ENCODE measurements at regions not wholly inside any gene's neighbourhood (a gene's known extent, or its start where the extent isn't known, plus 50 kb on each side); places are given as distances from the start of the nearest gene placed in this dataset.
"Not testable (repeated sequence)": the region's sequence is repeated elsewhere in the genome, so short reads cannot be mapped to it uniquely, and the experiment has no call there.

DNA sequence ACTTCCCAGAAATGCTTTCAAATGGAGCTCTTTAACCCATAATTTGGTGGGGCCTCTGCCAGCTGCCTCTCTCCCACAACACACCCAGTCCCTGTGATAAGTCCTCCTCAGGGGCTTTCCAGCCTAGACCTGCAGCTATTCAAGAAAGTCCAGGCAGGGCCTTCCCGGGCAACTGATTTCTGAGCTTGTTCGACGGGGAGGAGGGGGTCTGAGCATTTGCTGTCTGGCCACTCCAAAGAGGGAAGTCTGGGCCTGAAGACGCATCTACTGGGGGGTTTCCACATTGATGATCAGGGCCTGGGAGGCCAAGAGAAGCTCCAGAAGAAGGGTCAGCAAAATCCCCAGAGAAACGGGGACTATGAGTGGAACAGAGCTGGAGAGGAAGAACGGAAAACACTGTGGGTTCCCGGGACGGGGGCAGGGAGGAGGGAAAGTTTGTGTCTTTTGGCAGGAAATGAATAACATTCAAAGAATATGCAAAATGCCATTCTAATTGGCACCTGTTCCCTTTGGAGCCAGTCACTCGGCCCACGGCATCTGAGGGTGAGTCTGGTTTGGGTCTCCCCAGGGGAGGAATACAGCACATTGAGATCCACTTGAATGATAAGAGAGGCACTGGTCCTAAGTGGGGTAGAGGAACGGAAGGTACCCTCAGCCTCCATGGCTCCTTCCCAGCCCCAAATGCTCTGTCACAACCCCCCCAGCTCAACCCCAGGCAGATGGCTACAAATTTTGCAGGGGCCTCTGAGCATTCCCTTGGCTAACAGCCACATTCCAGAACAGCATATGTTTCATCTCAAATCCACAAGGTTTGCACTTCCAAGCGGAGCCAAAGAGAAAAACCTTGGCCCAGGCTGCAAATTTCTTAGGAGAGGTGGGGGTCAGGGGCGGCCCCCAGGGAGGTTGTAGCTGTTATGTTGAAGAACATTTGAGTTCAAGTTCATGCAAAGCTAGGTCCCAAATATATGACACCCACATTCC lies 72.0 kb downstream of the RPUSD4 start:
- no peak overlapping the region for H3K9ac ChIP-seq (ENCODE audit: low read depth in 1 of 2, low read length in 2 of 2)
- H3K36me3 ChIP-seq (ENCODE audit: control insufficient read depth in 1 of 2, insufficient read depth in 2 of 2, low read length in 2 of 2), result no peaks in the 10 kb centered on the region
- H3K27me3 ChIP-seq (ENCODE audit: control insufficient read depth in 1 of 2, insufficient read depth in 2 of 2, low read length in 2 of 2), result peaks cover 0 to 8% of the 10 kb centered on the region in 2 donors
- peaks cover 4 to 21% of the 10 kb centered on the region in 2 donors for H3K4me1 ChIP-seq (ENCODE audit: control insufficient read depth in 1 of 2, insufficient read depth in 2 of 2, low read length in 2 of 2)
- H3K9me3 ChIP-seq (ENCODE audit: control insufficient read depth in 1 of 2, low read length in 2 of 2), result no peaks in the 10 kb centered on the region
- no peak overlapping the region for H3K4me3 ChIP-seq (ENCODE audit: low read depth in 1 of 2, low read length in 2 of 2)
- H3K27ac ChIP-seq (ENCODE audit: low read depth, low read length), result no peak overlapping the region

DNA sequence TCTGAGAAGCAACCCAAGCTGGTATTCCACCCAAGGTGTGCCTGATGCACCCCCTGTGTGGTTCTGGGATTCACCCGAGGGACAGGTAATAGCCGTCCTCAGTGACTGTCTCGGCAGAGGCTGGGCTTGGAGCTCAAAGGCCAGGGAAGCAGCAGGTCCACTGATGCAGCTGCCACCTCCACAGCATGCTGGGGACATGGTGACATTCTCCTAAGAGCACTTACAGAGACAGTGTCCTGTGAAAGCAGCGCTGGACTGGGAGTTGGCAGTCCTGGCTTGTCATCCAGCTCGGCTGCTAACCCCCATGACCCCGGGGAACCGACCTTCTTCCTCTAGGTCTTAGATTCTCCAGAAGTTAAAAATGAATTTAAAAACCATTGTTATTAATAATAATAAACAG lies 72.8 kb downstream of the RPUSD4 start:
- H3K27ac ChIP-seq (ENCODE audit: low read depth, low read length), result no peak overlapping the region
- no peaks in the 10 kb centered on the region for H3K9me3 ChIP-seq (ENCODE audit: control insufficient read depth in 1 of 2, low read length in 2 of 2)
- H3K9ac ChIP-seq (ENCODE audit: low read depth in 1 of 2, low read length in 2 of 2), result no peak overlapping the region
- H3K27me3 ChIP-seq (ENCODE audit: control insufficient read depth in 1 of 2, insufficient read depth in 2 of 2, low read length in 2 of 2), result peaks cover 0 to 8% of the 10 kb centered on the region in 2 donors
- no peaks in the 10 kb centered on the region for H3K36me3 ChIP-seq (ENCODE audit: control insufficient read depth in 1 of 2, insufficient read depth in 2 of 2, low read length in 2 of 2)
- no peak overlapping the region for H3K4me3 ChIP-seq (ENCODE audit: low read depth in 1 of 2, low read length in 2 of 2)
- H3K4me1 ChIP-seq (ENCODE audit: control insufficient read depth in 1 of 2, insufficient read depth in 2 of 2, low read length in 2 of 2), result peaks cover 4 to 21% of the 10 kb centered on the region in 2 donors

DNA sequence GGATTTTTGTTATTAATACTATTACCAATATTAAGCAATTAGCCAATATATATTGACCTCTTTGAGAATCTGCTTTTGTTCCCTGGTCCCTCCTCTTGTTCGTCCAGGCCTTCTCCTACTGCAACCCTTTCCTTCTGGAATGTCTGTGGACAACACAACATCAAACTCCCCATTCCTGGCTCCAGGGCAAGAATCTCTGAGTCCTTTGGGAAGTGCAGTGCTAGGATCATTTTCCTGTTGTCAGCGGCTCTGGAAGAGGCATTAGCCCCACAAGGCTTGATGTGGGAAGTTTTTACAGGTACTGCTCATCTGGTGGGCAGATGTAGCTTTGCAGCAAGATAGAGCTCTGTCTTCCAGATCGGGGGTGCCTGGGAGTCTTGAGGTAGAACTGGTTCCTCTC lies 74.3 kb downstream of the RPUSD4 start:
- no peak overlapping the region for H3K27ac ChIP-seq (ENCODE audit: low read depth, low read length)
- no peaks in the 10 kb centered on the region for H3K36me3 ChIP-seq (ENCODE audit: control insufficient read depth in 1 of 2, insufficient read depth in 2 of 2, low read length in 2 of 2)
- H3K4me3 ChIP-seq (ENCODE audit: low read depth in 1 of 2, low read length in 2 of 2), result no peak overlapping the region
- peaks cover 8 to 21% of the 10 kb centered on the region in 2 donors for H3K4me1 ChIP-seq (ENCODE audit: control insufficient read depth in 1 of 2, insufficient read depth in 2 of 2, low read length in 2 of 2)
- H3K9ac ChIP-seq (ENCODE audit: low read depth in 1 of 2, low read length in 2 of 2), result no peak overlapping the region
- peaks cover 0 to 8% of the 10 kb centered on the region in 2 donors for H3K27me3 ChIP-seq (ENCODE audit: control insufficient read depth in 1 of 2, insufficient read depth in 2 of 2, low read length in 2 of 2)
- no peaks in the 10 kb centered on the region for H3K9me3 ChIP-seq (ENCODE audit: control insufficient read depth in 1 of 2, low read length in 2 of 2)

DNA sequence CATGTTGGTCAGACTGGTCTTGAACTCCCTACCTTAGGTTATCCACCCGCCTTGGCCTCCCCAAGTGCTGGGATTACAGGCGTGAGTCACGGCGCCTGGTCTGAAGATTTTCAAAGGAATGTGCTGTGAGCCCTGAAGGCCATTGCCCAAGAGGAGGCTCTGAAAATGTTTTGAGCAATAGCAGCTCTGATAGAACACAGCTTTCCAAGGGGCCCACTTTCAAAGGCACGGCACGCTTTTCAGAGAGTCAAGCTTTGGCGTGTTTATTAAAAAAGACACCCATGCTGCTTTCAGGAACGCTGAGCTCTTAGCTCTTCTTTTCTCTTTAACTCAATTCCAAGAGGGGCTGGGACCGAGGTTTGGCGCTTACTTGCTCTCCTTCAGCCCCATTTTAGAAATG lies 73.8 kb upstream of the CDON start:
- Histone ChIP-seq H3K27me3 (ENCODE audit: control insufficient read depth in 1 of 2, insufficient read depth in 2 of 2, low read length in 2 of 2) (peaks cover 0 to 8% of the 10 kb centered on the region in 2 donors), H3K27ac (ENCODE audit: low read depth, low read length) (no peak overlapping the region), H3K36me3 (ENCODE audit: control insufficient read depth in 1 of 2, insufficient read depth in 2 of 2, low read length in 2 of 2) (no peaks in the 10 kb centered on the region), H3K4me3 (ENCODE audit: low read depth in 1 of 2, low read length in 2 of 2) (no peak overlapping the region), H3K4me1 (ENCODE audit: control insufficient read depth in 1 of 2, insufficient read depth in 2 of 2, low read length in 2 of 2) (peaks cover 8 to 21% of the 10 kb centered on the region in 2 donors), H3K9ac (ENCODE audit: low read depth in 1 of 2, low read length in 2 of 2) (no peak overlapping the region), H3K9me3 (ENCODE audit: control insufficient read depth in 1 of 2, low read length in 2 of 2) (no peaks in the 10 kb centered on the region)

DNA sequence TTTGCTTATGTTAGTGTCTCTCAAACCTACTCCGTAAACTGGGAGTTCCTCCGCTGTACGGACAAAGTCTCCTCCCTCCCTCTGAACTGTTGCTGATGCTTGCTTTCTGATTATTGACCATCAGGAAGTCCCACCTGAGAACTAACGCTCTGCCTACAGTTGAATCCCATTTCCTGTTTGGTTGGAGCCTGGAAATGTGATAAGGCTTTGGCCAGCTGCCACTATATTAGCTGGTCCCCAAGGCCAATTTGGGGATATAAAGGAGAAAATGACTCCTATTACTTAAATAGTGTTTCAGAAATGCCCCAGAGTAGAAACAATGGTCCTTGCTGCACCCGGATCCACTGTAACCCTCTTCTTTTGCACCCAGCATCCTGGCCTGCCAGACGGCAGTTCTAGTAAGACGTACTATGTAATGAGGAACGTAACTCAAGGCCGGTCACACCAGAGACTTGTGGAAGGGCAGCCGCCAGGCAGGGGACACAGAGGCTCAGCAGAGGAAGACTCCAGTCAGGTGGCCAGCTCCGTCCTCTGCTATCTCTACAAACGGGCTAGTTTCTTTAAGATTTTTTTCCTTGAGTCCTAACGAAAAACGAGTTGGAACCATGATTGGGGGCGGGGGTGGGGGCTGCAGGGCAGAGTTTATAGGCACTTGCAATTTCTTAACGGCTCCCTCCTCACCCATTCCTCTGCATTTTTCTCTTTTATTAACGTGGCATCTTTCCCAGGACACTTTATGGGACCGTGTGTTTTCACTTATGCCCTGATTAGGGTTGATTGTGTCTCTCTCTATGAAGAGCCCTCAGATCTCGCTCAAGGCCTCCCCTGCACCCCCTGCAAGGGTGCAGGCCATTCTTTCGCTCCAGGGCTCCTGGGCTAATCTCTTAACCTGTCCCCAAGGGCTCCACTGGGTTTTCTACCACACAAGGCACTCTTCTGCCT lies 72.8 kb upstream of the CDON start:
- Histone ChIP-seq H3K36me3 (ENCODE audit: control insufficient read depth in 1 of 2, insufficient read depth in 2 of 2, low read length in 2 of 2) (no peaks in the 10 kb centered on the region), H3K4me3 (ENCODE audit: low read depth in 1 of 2, low read length in 2 of 2) (no peak overlapping the region), H3K4me1 (ENCODE audit: control insufficient read depth in 1 of 2, insufficient read depth in 2 of 2, low read length in 2 of 2) (peaks cover 8 to 11% of the 10 kb centered on the region in 2 donors), H3K9me3 (ENCODE audit: control insufficient read depth in 1 of 2, low read length in 2 of 2) (no peaks in the 10 kb centered on the region), H3K9ac (ENCODE audit: low read depth in 1 of 2, low read length in 2 of 2) (no peak overlapping the region), H3K27ac (ENCODE audit: low read depth, low read length) (no peak overlapping the region), H3K27me3 (ENCODE audit: control insufficient read depth in 1 of 2, insufficient read depth in 2 of 2, low read length in 2 of 2) (no peaks in the 10 kb centered on the region)

DNA sequence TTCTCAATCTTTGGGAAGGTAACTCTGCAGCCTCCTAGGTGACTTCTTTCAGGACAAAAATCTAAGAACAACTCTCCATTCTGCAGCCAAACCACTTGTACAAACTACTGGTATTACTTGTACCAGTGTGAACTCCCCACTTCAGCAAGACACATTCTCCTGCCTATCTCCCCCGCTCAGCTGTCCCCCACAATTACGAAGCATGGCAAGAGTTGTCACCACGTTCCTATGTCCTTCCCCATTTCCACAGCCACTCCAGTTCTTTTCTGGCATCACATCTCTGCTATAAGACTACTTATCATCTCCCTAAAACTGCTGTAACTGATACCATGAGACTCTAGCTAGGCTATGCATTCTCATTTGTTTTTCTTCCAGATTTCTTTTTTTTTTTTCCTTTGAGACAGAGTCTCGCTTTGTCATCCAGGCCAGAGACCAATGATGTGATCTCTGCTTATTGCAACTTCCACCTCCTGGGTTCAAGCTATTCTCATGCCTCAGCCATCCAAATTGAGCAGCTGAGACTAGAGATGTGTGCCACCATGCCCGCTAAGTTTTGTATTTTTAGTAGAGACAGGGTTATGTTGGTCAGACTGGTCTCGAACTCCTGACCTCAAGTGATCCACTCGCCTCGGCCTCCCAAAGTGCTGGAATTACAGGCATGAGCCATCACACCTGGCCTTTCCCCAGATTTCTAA lies 71.9 kb upstream of the CDON start:
- H3K4me1 ChIP-seq (ENCODE audit: control insufficient read depth in 1 of 2, insufficient read depth in 2 of 2, low read length in 2 of 2), result peaks cover 8 to 9% of the 10 kb centered on the region in 2 donors
- H3K27me3 ChIP-seq (ENCODE audit: control insufficient read depth in 1 of 2, insufficient read depth in 2 of 2, low read length in 2 of 2), result no peaks in the 10 kb centered on the region
- H3K9ac ChIP-seq (ENCODE audit: low read depth in 1 of 2, low read length in 2 of 2), result no peak overlapping the region
- H3K36me3 ChIP-seq (ENCODE audit: control insufficient read depth in 1 of 2, insufficient read depth in 2 of 2, low read length in 2 of 2), result no peaks in the 10 kb centered on the region
- no peak overlapping the region for H3K4me3 ChIP-seq (ENCODE audit: low read depth in 1 of 2, low read length in 2 of 2)
- no peak overlapping the region for H3K27ac ChIP-seq (ENCODE audit: low read depth, low read length)
- H3K9me3 ChIP-seq (ENCODE audit: control insufficient read depth in 1 of 2, low read length in 2 of 2), result no peaks in the 10 kb centered on the region

DNA sequence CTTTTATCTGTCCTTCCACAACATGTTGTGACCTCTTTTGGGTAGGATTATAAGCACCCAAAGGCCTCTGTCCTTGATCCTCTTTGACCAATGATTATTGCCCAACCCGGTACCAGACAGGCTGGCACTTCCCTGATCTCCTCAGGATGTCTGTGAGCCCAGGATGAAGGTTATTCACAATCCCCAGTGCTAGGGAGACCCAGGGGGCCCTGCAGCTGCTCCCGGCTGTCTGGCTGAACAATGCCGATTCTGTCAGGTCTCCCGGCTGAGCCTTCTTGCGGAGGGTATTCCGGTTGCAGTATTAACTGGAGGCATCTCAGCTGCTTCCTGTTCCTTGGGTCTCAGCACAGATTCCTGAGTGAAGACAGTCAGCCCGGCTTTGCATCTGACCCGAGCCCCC lies 71.2 kb upstream of the CDON start:
- Histone ChIP-seq H3K4me3 (ENCODE audit: low read depth in 1 of 2, low read length in 2 of 2) (no peak overlapping the region), H3K9ac (ENCODE audit: low read depth in 1 of 2, low read length in 2 of 2) (no peak overlapping the region), H3K36me3 (ENCODE audit: control insufficient read depth in 1 of 2, insufficient read depth in 2 of 2, low read length in 2 of 2) (no peaks in the 10 kb centered on the region), H3K27me3 (ENCODE audit: control insufficient read depth in 1 of 2, insufficient read depth in 2 of 2, low read length in 2 of 2) (no peaks in the 10 kb centered on the region), H3K4me1 (ENCODE audit: control insufficient read depth in 1 of 2, insufficient read depth in 2 of 2, low read length in 2 of 2) (peaks cover 8 to 9% of the 10 kb centered on the region in 2 donors), H3K27ac (ENCODE audit: low read depth, low read length) (no peak overlapping the region), H3K9me3 (ENCODE audit: control insufficient read depth in 1 of 2, low read length in 2 of 2) (no peaks in the 10 kb centered on the region)

DNA sequence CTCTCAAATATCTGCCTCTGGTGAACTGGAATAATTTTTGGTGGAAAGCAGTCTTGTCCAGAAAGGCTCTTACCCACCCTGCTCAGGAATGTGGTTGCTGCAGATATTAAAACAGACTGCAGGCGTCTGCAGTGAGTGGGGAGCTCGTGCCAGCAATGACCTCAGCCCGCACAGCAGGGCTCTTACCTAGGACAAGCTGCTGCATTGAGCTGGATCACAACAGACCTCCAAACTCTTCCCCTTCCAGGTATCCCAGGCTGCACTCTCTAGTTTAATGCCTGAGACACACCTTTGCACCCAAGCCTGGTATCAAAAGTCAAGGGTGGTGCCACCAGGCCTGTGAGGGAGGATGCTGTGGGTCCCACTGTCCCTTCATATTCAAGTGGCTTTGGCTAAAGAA lies 69.7 kb upstream of the CDON start:
- Histone ChIP-seq H3K9ac (ENCODE audit: low read depth in 1 of 2, low read length in 2 of 2) (no peak overlapping the region), H3K36me3 (ENCODE audit: control insufficient read depth in 1 of 2, insufficient read depth in 2 of 2, low read length in 2 of 2) (no peaks in the 10 kb centered on the region), H3K4me3 (ENCODE audit: low read depth in 1 of 2, low read length in 2 of 2) (no peak overlapping the region), H3K9me3 (ENCODE audit: control insufficient read depth in 1 of 2, low read length in 2 of 2) (no peaks in the 10 kb centered on the region), H3K4me1 (ENCODE audit: control insufficient read depth in 1 of 2, insufficient read depth in 2 of 2, low read length in 2 of 2) (peaks cover 8 to 9% of the 10 kb centered on the region in 2 donors), H3K27me3 (ENCODE audit: control insufficient read depth in 1 of 2, insufficient read depth in 2 of 2, low read length in 2 of 2) (no peaks in the 10 kb centered on the region), H3K27ac (ENCODE audit: low read depth, low read length) (no peak overlapping the region)

DNA sequence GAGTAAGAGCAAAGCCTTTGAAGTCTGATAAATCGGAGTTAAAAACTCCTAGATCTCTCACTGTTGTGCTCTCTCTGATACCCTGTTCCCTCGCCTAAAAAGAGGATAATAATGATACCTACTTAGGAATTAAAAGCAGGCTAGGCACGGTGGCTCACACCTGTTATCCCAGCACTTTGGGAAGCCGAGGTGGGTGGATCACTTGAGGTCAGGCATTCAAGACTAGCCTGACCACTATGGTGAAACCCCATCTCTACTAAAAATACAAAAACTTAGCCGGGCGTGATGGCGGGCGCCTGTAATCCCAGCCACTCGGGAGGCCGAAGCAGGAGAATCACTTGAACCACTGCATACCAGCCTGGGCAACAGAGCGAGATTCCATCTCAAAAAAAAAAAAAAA lies 68.1 kb upstream of the CDON start:
- not testable (repeated sequence) for H3K4me1 ChIP-seq (ENCODE audit: control insufficient read depth in 1 of 2, insufficient read depth in 2 of 2, low read length in 2 of 2); H3K4me3 ChIP-seq (ENCODE audit: low read depth in 1 of 2, low read length in 2 of 2); H3K36me3 ChIP-seq (ENCODE audit: control insufficient read depth in 1 of 2, insufficient read depth in 2 of 2, low read length in 2 of 2); H3K27ac ChIP-seq (ENCODE audit: low read depth, low read length); H3K9me3 ChIP-seq (ENCODE audit: control insufficient read depth in 1 of 2, low read length in 2 of 2); H3K9ac ChIP-seq (ENCODE audit: low read depth in 1 of 2, low read length in 2 of 2); H3K27me3 ChIP-seq (ENCODE audit: control insufficient read depth in 1 of 2, insufficient read depth in 2 of 2, low read length in 2 of 2)
